ENCODE measurements at regions not wholly inside any gene's neighbourhood (a gene's known extent, or its start where the extent isn't known, plus 50 kb on each side); places are given as distances from the start of the nearest gene placed in this dataset.
A peak's percentile ranks its signal among the peaks of the same experiment; 100 is the strongest.

- DNase-seq (ENCODE audit: low spot score in 2 of 2) = peak in 1 of 2 donors; percentile 59
- TF ChIP-seq POLR2A (IDR thresholded peaks at IDR 0.05) (no peak), CTCF (IDR thresholded peaks at IDR 0.05) (no peak)
- H3K4me3 ChIP-seq (ENCODE audit: low read depth, poor library complexity, severe bottlenecking) = no peak overlapping the region
- WGBS, 2 donors = 85 to 88% methylated on average over 4 of the region's 4 CpGs
- intact Hi-C loops (cut with DNase I; ENCODE audit: low total_unique reads) = no loop called here
Measured at GRCh38 chr5:54673523-54674225, 156.1 kb downstream of the SNX18 start.

GRCh38 chr5:54672871-54673270, 155.3 kb downstream of the SNX18 start:
- DNase-seq (ENCODE audit: low spot score in 2 of 2) = no peak
- TF ChIP-seq CTCF (IDR thresholded peaks at IDR 0.05) (no peak), POLR2A (IDR thresholded peaks at IDR 0.05) (no peak)
- intact Hi-C loops (cut with DNase I; ENCODE audit: low total_unique reads) = no loop called here
- no peak overlapping the region for H3K4me3 ChIP-seq (ENCODE audit: low read depth, poor library complexity, severe bottlenecking)

GRCh38 chr5:54671681-54672080, 154.1 kb downstream of the SNX18 start:
- WGBS, 2 donors = 86 to 90% methylated on average over 2 of the region's 2 CpGs
- DNase-seq (ENCODE audit: low spot score in 2 of 2) = no peak
- no peak for TF ChIP-seq CTCF (IDR thresholded peaks at IDR 0.05)
- TF ChIP-seq POLR2A (IDR thresholded peaks at IDR 0.05) = no peak
- intact Hi-C loops (cut with DNase I; ENCODE audit: low total_unique reads) = no loop called here
- H3K4me3 ChIP-seq (ENCODE audit: low read depth, poor library complexity, severe bottlenecking) = no peak overlapping the region

- intact Hi-C loops (cut with DNase I; ENCODE audit: low total_unique reads) = no loop called here
- no peak for DNase-seq (ENCODE audit: low spot score in 2 of 2)
- no peak for TF ChIP-seq POLR2A (IDR thresholded peaks at IDR 0.05)
- no peak for TF ChIP-seq CTCF (IDR thresholded peaks at IDR 0.05)
- no peak overlapping the region for H3K4me3 ChIP-seq (ENCODE audit: low read depth, poor library complexity, severe bottlenecking)
- WGBS, 2 donors = 33 to 38% methylated on average over 4 of the region's 4 CpGs
Measured at GRCh38 chr5:54671111-54671531, 153.6 kb downstream of the SNX18 start.

GRCh38 chr5:54670281-54670680, 152.7 kb downstream of the SNX18 start:
- intact Hi-C loops (cut with DNase I; ENCODE audit: low total_unique reads) = no loop called here
- no peak overlapping the region for H3K4me3 ChIP-seq (ENCODE audit: low read depth, poor library complexity, severe bottlenecking)
- DNase-seq (ENCODE audit: low spot score in 2 of 2) = no peak
- TF ChIP-seq CTCF (IDR thresholded peaks at IDR 0.05) (no peak), POLR2A (IDR thresholded peaks at IDR 0.05) (no peak)

GRCh38 chr5:54669845-54670244, 152.3 kb downstream of the SNX18 start:
- DNase-seq (ENCODE audit: low spot score in 2 of 2) = no peak
- intact Hi-C loops (cut with DNase I; ENCODE audit: low total_unique reads) = no loop called here
- no peak for TF ChIP-seq POLR2A (IDR thresholded peaks at IDR 0.05)
- no peak for TF ChIP-seq CTCF (IDR thresholded peaks at IDR 0.05)
- 39 to 62% methylated on average over 1 of the region's 1 CpG for WGBS, 2 donors
- no peak overlapping the region for H3K4me3 ChIP-seq (ENCODE audit: low read depth, poor library complexity, severe bottlenecking)

All from lower leg skin (tissue), 4 donors.